AG09319 (cell line): ENCODE measurements at regions not wholly inside any gene's neighbourhood (a gene's known extent, or its start where the extent isn't known, plus 50 kb on each side); places are given as distances from the start of the nearest gene placed in this dataset.
A peak's percentile ranks its signal among the peaks of the same experiment; 100 is the strongest.

Experiments used
- DNase-seq: peaks from one replicate; pipeline ENCODE4 v3.0.0-alpha.2; 2010; ENCODE audit warnings: low read depth; ENCODE audit errors: extremely low read depth
- TF ChIP-seq, protein P1 (sequence below): IDR thresholded peaks from 2 replicates; pipeline ENCODE4 v1.5.1; 2011; ENCODE audit warnings: low read depth, mild to moderate bottlenecking, inconsistent platforms, low read length, moderate library complexity

DNA sequence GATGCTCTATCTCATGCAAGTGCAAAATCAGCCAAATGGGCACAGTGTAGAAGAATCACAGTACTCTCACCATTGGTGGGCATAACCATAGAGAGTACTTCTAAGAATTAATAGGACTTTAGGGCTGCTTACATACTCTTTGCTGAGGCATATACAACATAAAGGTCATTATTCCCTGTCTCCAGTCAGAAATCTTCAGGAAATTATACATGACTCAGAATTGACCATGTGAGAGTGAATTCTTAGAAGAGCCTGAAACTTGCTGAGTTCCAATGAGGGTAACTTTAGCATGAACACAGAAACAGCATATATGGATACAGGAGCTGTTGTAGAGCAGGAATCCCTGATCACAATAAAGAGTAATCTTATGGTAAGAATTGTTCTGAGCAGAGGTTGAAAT lies 498.7 kb downstream of the TENT5A start:
- DNase-seq, result no peak
- TF ChIP-seq, protein P1, sequence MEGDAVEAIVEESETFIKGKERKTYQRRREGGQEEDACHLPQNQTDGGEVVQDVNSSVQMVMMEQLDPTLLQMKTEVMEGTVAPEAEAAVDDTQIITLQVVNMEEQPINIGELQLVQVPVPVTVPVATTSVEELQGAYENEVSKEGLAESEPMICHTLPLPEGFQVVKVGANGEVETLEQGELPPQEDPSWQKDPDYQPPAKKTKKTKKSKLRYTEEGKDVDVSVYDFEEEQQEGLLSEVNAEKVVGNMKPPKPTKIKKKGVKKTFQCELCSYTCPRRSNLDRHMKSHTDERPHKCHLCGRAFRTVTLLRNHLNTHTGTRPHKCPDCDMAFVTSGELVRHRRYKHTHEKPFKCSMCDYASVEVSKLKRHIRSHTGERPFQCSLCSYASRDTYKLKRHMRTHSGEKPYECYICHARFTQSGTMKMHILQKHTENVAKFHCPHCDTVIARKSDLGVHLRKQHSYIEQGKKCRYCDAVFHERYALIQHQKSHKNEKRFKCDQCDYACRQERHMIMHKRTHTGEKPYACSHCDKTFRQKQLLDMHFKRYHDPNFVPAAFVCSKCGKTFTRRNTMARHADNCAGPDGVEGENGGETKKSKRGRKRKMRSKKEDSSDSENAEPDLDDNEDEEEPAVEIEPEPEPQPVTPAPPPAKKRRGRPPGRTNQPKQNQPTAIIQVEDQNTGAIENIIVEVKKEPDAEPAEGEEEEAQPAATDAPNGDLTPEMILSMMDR, result no peak

DNA sequence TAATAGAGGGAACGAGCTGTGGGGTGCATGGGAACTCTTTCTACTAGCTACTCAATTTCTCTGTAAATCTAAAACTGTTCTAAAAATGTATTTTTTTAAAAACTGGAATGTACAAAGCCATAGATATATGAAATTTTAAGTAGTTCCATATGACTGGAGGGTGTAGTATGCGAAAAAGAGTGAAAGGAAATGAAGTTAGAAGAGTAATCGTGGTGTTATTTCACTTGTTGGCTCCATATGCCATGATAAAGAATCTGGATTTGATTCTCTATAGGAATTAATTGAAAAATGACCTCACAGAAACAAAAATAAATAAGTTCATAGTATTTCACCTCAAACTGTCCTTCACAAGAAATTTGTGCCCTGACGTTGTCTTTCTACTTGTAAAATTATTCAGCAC lies 500.2 kb downstream of the TENT5A start:
- DNase-seq, result no peak
- TF ChIP-seq, protein P1, result no peak

DNA sequence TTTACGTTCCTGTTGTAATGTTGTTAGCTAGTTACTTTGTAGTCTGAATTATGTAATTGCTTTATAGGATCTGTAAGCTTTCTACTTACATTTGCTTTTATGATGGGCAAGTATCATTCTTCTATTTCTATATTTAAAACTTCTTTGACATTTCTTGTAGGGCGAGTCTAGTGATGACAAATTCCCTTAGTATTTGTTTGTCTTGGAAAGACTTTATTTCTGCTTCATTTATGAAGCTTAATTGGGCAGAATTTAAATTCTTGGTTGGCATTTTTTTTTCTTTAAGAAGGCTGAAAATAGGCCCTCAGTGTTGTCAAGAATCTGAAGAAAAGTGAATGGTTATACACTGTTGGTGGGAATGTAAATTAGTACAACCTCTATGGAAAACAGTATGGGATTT lies 506.3 kb downstream of the TENT5A start:
- no peak for DNase-seq
- TF ChIP-seq, protein P1, result no peak

DNA sequence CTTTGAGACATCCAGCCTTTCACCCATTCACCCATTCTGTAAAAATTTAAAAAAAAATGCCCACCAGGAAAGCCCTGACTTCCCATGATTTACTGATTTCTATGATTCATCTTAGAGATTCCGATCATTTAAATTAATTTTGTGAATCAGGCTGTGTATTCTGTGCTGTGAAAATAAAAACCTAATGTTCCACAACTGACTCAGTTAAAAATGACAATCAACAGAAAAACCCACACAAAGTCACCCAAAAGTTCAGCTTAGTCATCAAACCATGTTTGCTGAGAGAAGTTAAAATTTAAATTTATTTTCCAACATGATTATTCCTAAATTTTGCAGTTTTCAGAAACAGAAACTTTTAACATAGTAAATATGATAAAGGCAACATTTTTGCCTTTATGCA lies 509.9 kb downstream of the TENT5A start:
- TF ChIP-seq, protein P1, result no peak
- DNase-seq, result no peak

DNA sequence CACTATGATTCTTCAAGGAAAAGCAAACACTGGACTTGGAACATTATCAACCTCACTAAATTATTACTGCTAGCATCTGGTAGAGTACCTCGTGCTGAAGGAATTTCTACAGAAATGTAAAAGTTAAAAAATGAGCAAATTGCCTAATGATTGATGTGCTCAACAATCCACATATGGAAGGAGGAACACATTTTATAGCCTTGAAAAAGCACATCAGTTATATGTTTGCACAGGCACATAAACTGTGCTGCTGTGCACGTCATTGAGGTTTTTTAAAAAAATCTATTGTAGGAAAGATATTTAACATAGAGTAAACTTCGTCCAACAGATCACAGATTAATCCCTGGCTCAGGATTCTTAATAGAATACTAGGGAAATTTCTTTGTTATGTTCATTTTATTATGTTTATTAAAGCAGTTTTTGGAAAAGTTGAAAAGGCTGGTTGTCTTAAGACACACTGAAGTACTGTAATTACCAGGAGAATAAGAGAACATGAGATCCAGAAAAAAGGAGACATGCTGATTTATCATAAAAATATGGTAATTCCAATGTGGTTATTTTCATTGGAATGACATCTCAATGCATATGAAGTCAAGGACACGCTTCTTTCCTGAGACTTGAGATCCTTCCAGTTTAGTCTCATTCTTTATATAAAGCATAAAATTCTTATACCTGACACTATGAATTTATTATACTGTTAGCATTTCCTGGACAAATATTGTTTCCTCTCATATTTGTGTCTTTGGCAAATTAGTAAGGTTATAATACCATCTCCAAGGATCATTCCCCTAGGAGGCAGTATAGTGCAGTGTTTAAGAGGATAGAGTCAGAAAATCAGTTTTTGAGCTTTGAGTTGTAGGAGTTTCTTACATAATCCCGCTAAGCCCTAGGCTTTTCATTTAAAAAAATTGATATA lies 511.1 kb downstream of the TENT5A start:
- DNase-seq, result no peak
- TF ChIP-seq, protein P1, result peak; percentile 45

DNA sequence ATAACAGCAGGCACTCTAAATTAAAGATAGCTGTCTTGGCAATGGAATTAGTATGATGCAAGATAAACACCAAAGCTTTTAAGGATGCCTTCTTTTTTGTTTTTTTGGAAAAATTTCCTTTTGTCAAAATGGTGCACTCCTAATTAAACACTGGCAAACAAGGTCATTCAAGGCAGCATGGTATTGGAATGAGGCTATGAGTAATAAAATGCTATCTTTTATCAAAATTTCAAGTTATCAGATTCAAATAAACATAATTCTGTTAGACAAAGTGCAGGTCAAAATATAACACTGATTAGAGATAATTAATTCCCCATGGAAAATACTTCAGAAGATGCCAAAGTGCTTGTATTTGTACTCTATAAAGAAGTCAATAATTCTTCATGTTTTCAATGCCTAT lies 514.1 kb downstream of the TENT5A start:
- DNase-seq, result no peak
- TF ChIP-seq, protein P1, result no peak

DNA sequence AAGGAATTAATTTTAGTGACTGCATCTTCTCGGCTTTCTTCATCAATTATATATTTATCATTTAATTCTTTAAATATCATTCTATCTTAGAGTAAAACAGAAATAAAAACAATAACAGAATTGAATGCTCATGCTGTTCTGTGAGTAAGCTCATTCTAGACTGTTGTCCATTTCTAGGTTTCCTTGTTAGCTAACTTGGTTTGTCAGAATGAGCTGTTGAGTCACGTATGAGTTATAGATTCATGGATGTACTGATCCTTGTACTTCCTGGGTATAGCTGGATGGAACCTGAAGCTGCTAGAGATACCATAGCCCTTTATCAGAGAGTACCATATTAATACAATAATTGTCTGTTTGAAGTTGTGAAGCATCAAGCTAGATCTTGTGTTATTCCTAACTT lies 515.3 kb downstream of the TENT5A start:
- TF ChIP-seq, protein P1, result no peak
- DNase-seq, result no peak
